ENCODE measurements at regions not wholly inside any gene's neighbourhood (a gene's known extent, or its start where the extent isn't known, plus 50 kb on each side); places are given as distances from the start of the nearest gene placed in this dataset.

GRCh38 chr11:109077291-109077920 is 344.6 kb upstream of the C11orf87 start:
- no peak for TF ChIP-seq ATF1 (CRISPR knock-in tag; IDR thresholded peaks at IDR 0.05)
- TF ChIP-seq ATF1 (tag; IDR thresholded peaks at IDR 0.05), result no peak
- no peak for TF ChIP-seq CTCF (IDR thresholded peaks at IDR 0.05 in 2 of 3, conservative IDR thresholded peaks at IDR 0.05 in 1 of 3; ENCODE audit: insufficient read depth in 2 of 3, low read depth in 1 of 3, low read length in 3 of 3)
- TF ChIP-seq TARDBP (IDR thresholded peaks at IDR 0.05), result no peak
- TF ChIP-seq REST (IDR thresholded peaks at IDR 0.05; ENCODE audit: borderline replicate concordance), result no peak
- TF ChIP-seq REST (CRISPR knock-in tag; IDR thresholded peaks at IDR 0.05; ENCODE audit: low read depth), result no peak
- no peak for TF ChIP-seq ZFP36 (IDR thresholded peaks at IDR 0.05; ENCODE audit: low read depth, low read length, partially characterized antibody)
- TF ChIP-seq ZBTB8A (IDR thresholded peaks at IDR 0.05; ENCODE audit: partially characterized antibody), result no peak
